DMS 273 (cell line): ENCODE measurements at regions not wholly inside any gene's neighbourhood (a gene's known extent, or its start where the extent isn't known, plus 50 kb on each side); places are given as distances from the start of the nearest gene placed in this dataset.
A peak's percentile ranks its signal among the peaks of the same experiment; 100 is the strongest.

Experiments
- DNase-seq: peaks from one replicate; lab custom pipeline; 2025; ENCODE audit not compliant: unreplicated experiment; lab: John Stamatoyannopoulos, UW

DNA sequence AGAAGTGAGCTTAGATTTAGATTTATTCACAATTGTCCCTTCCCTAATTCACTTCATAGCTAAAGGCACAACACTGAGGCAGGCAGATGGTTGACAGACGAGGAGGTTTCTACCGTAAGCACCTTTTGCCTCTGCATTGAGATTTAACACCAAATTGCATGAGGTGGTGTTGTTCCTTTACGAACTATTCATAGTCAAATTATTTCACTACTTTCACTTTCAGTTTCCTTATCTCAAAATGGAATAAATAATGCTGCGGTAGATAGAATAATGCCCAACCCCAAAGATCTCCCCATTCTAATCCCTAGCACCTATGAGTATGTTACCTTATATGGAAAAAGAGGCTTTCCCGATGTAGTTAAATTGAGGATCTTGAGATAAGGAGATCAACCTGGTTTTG is 58.9 kb upstream of the LINC00305 start:
- no peak for DNase-seq

DNA sequence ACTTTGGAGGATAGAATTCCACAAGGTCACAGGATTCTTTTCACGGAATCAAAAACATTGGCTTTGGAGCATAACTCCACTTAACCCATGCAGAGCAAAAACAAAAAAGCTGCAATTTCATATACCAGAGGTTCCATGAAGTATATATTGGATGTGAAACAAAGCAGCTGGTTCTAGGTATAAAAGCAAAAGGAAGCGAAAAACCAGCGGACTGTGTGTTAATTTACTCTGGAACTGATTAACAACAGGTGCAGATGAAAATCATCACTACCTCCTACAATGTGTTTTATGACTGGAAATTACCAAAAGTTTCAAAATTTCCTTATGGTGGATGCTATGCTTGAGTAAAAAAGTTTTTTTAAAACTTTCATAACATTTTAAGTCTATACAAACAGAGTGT is 54.4 kb upstream of the LINC00305 start:
- DNase-seq = no peak

DNA sequence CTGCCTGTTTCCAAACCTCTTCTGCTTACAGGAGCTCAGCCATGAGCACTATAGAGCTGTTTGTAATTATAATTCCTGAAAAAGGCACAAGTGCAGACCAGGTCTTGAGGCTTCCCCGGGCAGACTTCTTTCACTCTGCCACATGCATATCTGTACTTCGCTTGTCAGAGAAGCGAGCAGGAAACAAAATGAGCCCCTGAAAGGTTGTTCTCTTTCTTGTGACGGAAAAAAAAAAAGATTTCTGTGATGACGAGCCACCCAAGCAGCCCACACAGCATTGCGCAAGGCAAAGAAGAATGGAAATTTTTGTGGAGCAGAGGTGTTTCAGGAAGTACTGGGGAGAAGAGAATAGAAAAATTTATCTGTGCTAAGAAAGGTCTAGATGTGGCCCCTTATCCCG is 54.0 kb upstream of the LINC00305 start:
- no peak for DNase-seq

DNA sequence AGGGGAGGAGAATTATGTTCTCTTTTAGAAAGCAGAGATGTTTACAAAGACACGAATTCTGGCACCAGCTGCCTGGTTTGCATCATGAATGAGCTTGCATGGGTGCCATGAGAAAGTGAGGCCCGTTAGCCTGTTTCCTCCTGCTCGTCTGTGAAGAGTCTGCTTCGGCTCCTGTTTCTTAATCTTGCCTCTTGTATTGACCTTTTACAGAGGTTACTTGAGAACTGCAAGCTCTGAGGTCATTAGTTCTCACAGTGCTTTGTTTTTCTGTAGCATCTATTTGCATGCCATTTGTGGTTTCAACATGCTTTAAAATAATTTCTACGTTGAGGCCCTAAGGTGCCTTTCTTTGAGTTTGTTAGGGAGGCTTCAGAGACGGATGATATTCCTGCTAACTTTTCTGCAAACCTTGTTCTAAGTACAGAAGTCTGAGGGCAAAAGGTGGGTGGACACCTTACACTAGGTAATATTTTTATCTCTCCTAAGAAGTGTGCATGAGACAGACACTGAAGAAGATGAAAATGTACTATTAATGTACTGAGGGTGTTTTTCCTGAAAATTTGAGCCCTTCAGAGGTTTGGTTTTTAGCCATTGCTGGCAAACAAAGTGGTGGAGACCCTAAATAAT is 53.4 kb upstream of the LINC00305 start:
- DNase-seq = peak; percentile 13

DNA sequence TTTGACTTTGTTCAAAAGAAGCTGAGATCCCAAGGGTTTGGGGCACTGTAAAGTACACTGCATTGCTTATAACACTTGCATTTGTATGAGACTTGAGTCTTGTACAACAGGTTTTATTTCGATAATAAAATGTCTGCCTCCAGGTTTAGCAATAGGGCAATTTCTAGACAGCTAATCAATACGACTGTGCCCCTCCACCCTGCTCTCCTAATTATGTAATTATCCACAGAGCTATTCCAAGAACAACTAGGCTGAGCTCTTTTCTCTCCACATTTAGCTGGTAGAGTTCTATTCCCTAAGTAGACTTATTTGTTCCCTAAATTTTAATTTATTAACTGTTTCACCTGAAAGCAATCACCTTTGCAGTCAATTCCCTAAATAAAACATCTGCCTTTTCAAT is 52.9 kb upstream of the LINC00305 start:
- DNase-seq = no peak

DNA sequence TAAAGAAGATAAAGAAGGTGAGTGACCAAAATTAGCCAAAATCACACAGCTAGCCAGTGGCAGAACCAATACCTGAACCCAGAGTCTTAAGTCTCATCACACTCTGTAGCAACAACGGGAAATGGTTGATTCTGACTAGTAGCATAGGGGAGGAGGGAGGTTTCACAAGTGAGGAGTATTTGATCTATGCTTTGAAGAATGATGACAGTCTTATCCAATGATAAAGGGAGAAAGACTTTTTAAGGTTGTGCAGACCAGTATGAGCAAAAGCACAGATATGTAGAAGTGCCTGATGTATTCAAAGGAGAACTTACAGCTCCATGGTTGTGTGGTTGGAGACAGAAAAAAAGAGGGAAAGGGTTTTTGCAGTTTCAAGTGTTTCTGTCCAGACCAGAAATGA is 50.7 kb upstream of the LINC00305 start:
- DNase-seq = no peak
